ENCODE measurements at regions not wholly inside any gene's neighbourhood (a gene's known extent, or its start where the extent isn't known, plus 50 kb on each side); places are given as distances from the start of the nearest gene placed in this dataset.

GRCh38 chr17:33484559-33484958 is 191.5 kb upstream of the ASIC2 start:
- no peaks in the 10 kb centered on the region for H3K9me3 Mint-ChIP-seq (ENCODE audit: insufficient read depth)
- Histone ChIP-seq H3K4me2 (replicated peaks; ENCODE audit: low read depth, low read length, poor library complexity, severe bottlenecking) (no peak overlapping the region), H3K9me3 (ENCODE audit: control extremely low read depth in 1 of 3, control insufficient read depth in 2 of 3, insufficient read depth in 1 of 3, low read length in 2 of 3) (peaks cover 0 to 5% (median 0%) of the 10 kb centered on the region in 3 donors), H3K36me3 (replicated peaks in 1 of 2; ENCODE audit: control extremely low read depth in 1 of 2, control insufficient read depth in 1 of 2, extremely low read depth in 1 of 2, insufficient read depth in 2 of 2, low read length in 1 of 2) (no peaks in the 10 kb centered on the region), H4K20me1 (ENCODE audit: control insufficient read depth, insufficient read depth, low read length, poor library complexity, severe bottlenecking) (no peaks in the 10 kb centered on the region), H3K4me3 (ENCODE audit: control extremely low read depth in 1 of 5, extremely low read depth in 1 of 5, insufficient read depth in 1 of 5, low read depth in 2 of 5, low read length in 4 of 5) (no peak overlapping the region), H3K27me3 (replicated peaks in 1 of 4; ENCODE audit: control extremely low read depth in 1 of 4, control insufficient read depth in 3 of 4, insufficient read depth in 4 of 4, low read length in 3 of 4) (no peaks in the 10 kb centered on the region), H3K27ac (ENCODE audit: low read length in 2 of 2) (no peak overlapping the region), H3K9ac (ENCODE audit: low read length) (no peak overlapping the region), H3K4me1 (ENCODE audit: control insufficient read depth in 2 of 2, insufficient read depth in 2 of 2, low read length in 2 of 2) (no peaks in the 10 kb centered on the region), H2AFZ (ENCODE audit: insufficient read depth, low read depth, low read length, poor library complexity, severe bottlenecking) (no peak overlapping the region), H3K79me2 (ENCODE audit: control insufficient read depth, insufficient read depth, low read length) (no peaks in the 10 kb centered on the region)
- TF ChIP-seq EZH2 (IDR thresholded peaks at IDR 0.05; ENCODE audit: borderline replicate concordance, insufficient read depth, low read depth, low read length, poor library complexity, severe bottlenecking) (no peak), CTCF (IDR thresholded peaks at IDR 0.05) (no peak)
- intact Hi-C loops (cut with micrococcal nuclease) = no loop called here
- WGBS (ENCODE audit: insufficient coverage) = 83% methylated on average over 2 of the region's 2 CpGs
- H3K27me3 Mint-ChIP-seq = peaks cover 6% of the 10 kb centered on the region
- POLR2A ChIA-PET = no interaction called here
- no peak overlapping the region for H3K27ac Mint-ChIP-seq
- DNase-seq = no peak
- ATAC-seq (ENCODE audit: low read depth) = no peak
- H3K4me1 Mint-ChIP-seq = no peaks in the 10 kb centered on the region
- no peak overlapping the region for H3K4me3 Mint-ChIP-seq
- CTCF ChIA-PET = no interaction called here

DNA sequence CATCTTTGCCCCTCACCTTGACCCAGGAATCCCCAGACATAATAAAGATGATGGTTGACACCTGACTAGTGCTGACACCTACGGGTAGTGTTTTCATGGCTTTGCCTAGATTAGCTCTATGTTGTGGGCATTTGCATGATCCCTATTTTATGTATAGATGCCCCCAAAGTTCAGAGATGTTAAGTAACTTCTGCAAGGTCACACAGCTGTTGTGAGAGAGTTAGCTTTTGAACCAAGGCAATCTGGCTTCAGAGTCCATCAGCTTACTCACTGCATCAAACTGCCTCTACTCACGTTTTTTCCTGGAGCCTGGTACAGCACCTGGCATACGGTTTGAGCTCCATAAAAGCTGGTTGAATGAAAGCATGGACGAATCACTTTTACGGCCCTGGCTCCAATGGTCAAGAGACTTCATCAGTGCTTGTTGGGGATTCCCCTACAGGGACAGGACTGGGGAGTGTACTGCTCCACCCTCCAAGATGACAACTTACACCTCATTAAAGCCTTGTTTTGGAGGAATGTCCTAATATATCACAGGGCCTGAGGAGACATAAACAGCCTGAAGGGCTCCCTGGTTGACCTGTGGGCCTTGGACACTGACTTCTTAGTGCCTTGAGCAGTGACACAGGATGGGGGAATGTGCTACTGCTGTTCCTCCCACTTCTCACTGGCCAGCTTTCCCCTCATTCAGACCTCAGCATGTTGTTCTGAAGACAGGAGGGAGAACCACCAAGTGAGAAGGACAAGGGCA is 193.2 kb upstream of the ASIC2 start:
- no peak for DNase-seq
- intact Hi-C loops (cut with micrococcal nuclease) = no loop called here
- 83% methylated on average over 4 of the region's 5 CpGs for WGBS (ENCODE audit: insufficient coverage)
- Histone ChIP-seq H3K79me2 (ENCODE audit: control insufficient read depth, insufficient read depth, low read length) (no peaks in the 10 kb centered on the region), H3K9me3 (ENCODE audit: control extremely low read depth in 1 of 3, control insufficient read depth in 2 of 3, insufficient read depth in 1 of 3, low read length in 2 of 3) (peaks cover 0 to 5% (median 0%) of the 10 kb centered on the region in 3 donors), H2AFZ (ENCODE audit: insufficient read depth, low read depth, low read length, poor library complexity, severe bottlenecking) (no peak overlapping the region), H3K4me1 (ENCODE audit: control insufficient read depth in 2 of 2, insufficient read depth in 2 of 2, low read length in 2 of 2) (no peaks in the 10 kb centered on the region), H3K36me3 (replicated peaks in 1 of 2; ENCODE audit: control extremely low read depth in 1 of 2, control insufficient read depth in 1 of 2, extremely low read depth in 1 of 2, insufficient read depth in 2 of 2, low read length in 1 of 2) (no peaks in the 10 kb centered on the region), H3K27ac (ENCODE audit: low read length in 2 of 2) (no peak overlapping the region), H3K9ac (ENCODE audit: low read length) (no peak overlapping the region), H4K20me1 (ENCODE audit: control insufficient read depth, insufficient read depth, low read length, poor library complexity, severe bottlenecking) (no peaks in the 10 kb centered on the region), H3K27me3 (replicated peaks in 1 of 4; ENCODE audit: control extremely low read depth in 1 of 4, control insufficient read depth in 3 of 4, insufficient read depth in 4 of 4, low read length in 3 of 4) (no peaks in the 10 kb centered on the region), H3K4me3 (ENCODE audit: control extremely low read depth in 1 of 5, extremely low read depth in 1 of 5, insufficient read depth in 1 of 5, low read depth in 2 of 5, low read length in 4 of 5) (no peak overlapping the region), H3K4me2 (replicated peaks; ENCODE audit: low read depth, low read length, poor library complexity, severe bottlenecking) (no peak overlapping the region)
- Mint-ChIP-seq H3K4me1 (no peaks in the 10 kb centered on the region), H3K4me3 (no peak overlapping the region), H3K9me3 (ENCODE audit: insufficient read depth) (no peaks in the 10 kb centered on the region), H3K27me3 (peaks cover 6% of the 10 kb centered on the region), H3K27ac (no peak overlapping the region)
- TF ChIP-seq EZH2 (IDR thresholded peaks at IDR 0.05; ENCODE audit: borderline replicate concordance, insufficient read depth, low read depth, low read length, poor library complexity, severe bottlenecking) (no peak), CTCF (IDR thresholded peaks at IDR 0.05) (no peak)
- CTCF ChIA-PET = no interaction called here
- no peak for ATAC-seq (ENCODE audit: low read depth)
- POLR2A ChIA-PET = no interaction called here
